Gastrocnemius medialis (tissue), 4 donors: ENCODE measurements at regions not wholly inside any gene's neighbourhood (a gene's known extent, or its start where the extent isn't known, plus 50 kb on each side); places are given as distances from the start of the nearest gene placed in this dataset.

ENCODE experiments used
- CTCF ChIP-seq, 5 experiments: fragments of 450-650 bp in 3 of 5; fragments of 200-600 bp in 2 of 5; sonication (generic) in 2 of 5; IDR thresholded peaks in 4 of 5; conservative IDR thresholded peaks in 1 of 5; 1 replicate in 4 of 5; 2 replicates in 1 of 5; pipeline ENCODE4 v1.5.1; 2016 to 2019; ENCODE audit warnings: antibody characterized with exemption in 5 of 5, mild to moderate bottlenecking in 3 of 5, moderate library complexity in 3 of 5
- POLR2A ChIP-seq, 2 donors: fragments of 450-650 bp; IDR thresholded peaks; one replicate each; pipeline ENCODE4 v1.6.1; 2017; ENCODE audit warnings: antibody characterized with exemption in 2 of 2, mild to moderate bottlenecking in 2 of 2, moderate library complexity in 2 of 2

- TF ChIP-seq CTCF (IDR thresholded peaks at IDR 0.05 in 4 of 5, conservative IDR thresholded peaks at IDR 0.05 in 1 of 5) (no peak), POLR2A (IDR thresholded peaks at IDR 0.05) (no peak)
Observed at GRCh38 chr15:31852933-31853799, 177.1 kb upstream of the CHRNA7 start.
